ENCODE measurements at regions not wholly inside any gene's neighbourhood (a gene's known extent, or its start where the extent isn't known, plus 50 kb on each side); places are given as distances from the start of the nearest gene placed in this dataset.

GRCh38 chr3:67297715-67298475, 299.8 kb downstream of the KBTBD8 start:
- TF ChIP-seq, protein P1, sequence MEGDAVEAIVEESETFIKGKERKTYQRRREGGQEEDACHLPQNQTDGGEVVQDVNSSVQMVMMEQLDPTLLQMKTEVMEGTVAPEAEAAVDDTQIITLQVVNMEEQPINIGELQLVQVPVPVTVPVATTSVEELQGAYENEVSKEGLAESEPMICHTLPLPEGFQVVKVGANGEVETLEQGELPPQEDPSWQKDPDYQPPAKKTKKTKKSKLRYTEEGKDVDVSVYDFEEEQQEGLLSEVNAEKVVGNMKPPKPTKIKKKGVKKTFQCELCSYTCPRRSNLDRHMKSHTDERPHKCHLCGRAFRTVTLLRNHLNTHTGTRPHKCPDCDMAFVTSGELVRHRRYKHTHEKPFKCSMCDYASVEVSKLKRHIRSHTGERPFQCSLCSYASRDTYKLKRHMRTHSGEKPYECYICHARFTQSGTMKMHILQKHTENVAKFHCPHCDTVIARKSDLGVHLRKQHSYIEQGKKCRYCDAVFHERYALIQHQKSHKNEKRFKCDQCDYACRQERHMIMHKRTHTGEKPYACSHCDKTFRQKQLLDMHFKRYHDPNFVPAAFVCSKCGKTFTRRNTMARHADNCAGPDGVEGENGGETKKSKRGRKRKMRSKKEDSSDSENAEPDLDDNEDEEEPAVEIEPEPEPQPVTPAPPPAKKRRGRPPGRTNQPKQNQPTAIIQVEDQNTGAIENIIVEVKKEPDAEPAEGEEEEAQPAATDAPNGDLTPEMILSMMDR (conservative IDR thresholded peaks at IDR 0.05), result no peak
- Mint-ChIP-seq H3K27me3 (peaks cover 2% of the 10 kb centered on the region), H3K27ac (no peak overlapping the region), H3K9me3 (no peaks in the 10 kb centered on the region), H3K4me3 (no peak overlapping the region), H3K36me3 (no peaks in the 10 kb centered on the region), H3K4me1 (ENCODE audit: unreplicated experiment) (peaks cover 9% of the 10 kb centered on the region)
- DNase-seq (ENCODE audit: extremely low spot score, unreplicated experiment), result no peak

GRCh38 chr3:67301556-67301955, 303.4 kb downstream of the KBTBD8 start:
- peaks cover 7% of the 10 kb centered on the region for H3K4me1 Mint-ChIP-seq (ENCODE audit: unreplicated experiment)
- H3K36me3 Mint-ChIP-seq, result no peaks in the 10 kb centered on the region
- TF ChIP-seq, protein P1 (conservative IDR thresholded peaks at IDR 0.05), result no peak

GRCh38 chr3:67302489-67302888, 304.4 kb downstream of the KBTBD8 start:
- Mint-ChIP-seq H3K4me3 (no peak overlapping the region), H3K27me3 (peaks cover 2% of the 10 kb centered on the region), H3K27ac (no peak overlapping the region), H3K4me1 (ENCODE audit: unreplicated experiment) (peaks cover 7% of the 10 kb centered on the region), H3K36me3 (no peaks in the 10 kb centered on the region), H3K9me3 (no peaks in the 10 kb centered on the region)
- TF ChIP-seq, protein P1 (conservative IDR thresholded peaks at IDR 0.05), result no peak
- no peak for DNase-seq (ENCODE audit: extremely low spot score, unreplicated experiment)

More at GRCh38 chr3:67301556-67301955, 303.4 kb downstream of the KBTBD8 start:
- Mint-ChIP-seq H3K27me3 (peaks cover 2% of the 10 kb centered on the region), H3K4me3 (no peak overlapping the region), H3K9me3 (no peaks in the 10 kb centered on the region), H3K27ac (no peak overlapping the region)
- no peak for DNase-seq (ENCODE audit: extremely low spot score, unreplicated experiment)

- peaks cover 7% of the 10 kb centered on the region for H3K4me1 Mint-ChIP-seq (ENCODE audit: unreplicated experiment)
- H3K9me3 Mint-ChIP-seq, result no peaks in the 10 kb centered on the region
- H3K27ac Mint-ChIP-seq, result no peak overlapping the region
- H3K36me3 Mint-ChIP-seq, result no peaks in the 10 kb centered on the region
- TF ChIP-seq, protein P1 (conservative IDR thresholded peaks at IDR 0.05), result no peak
- no peak overlapping the region for H3K4me3 Mint-ChIP-seq
- peaks cover 2% of the 10 kb centered on the region for H3K27me3 Mint-ChIP-seq
- DNase-seq (ENCODE audit: extremely low spot score, unreplicated experiment), result no peak
Observed at GRCh38 chr3:67305160-67305559, 307.1 kb downstream of the KBTBD8 start.

DNA sequence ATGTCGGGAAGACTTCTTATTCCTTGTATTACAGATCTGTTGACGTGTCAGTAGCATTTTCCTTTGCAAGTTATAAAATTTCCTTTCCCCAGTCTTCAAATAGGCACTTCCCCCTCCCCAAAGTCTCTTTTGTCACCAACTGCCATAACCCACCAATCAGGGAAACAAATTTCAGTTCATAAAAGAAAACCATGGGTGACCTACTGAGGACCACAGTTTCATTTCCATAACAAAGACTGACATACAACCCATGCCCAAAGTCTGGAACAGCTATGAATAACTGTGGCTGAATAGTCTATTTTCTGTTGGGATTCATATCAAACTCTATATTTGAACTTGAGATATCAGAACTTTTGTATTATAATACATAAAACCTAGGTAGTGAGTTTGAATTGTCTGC, 307.8 kb downstream of the KBTBD8 start:
- Mint-ChIP-seq H3K4me3 (no peak overlapping the region), H3K27ac (no peak overlapping the region), H3K27me3 (peaks cover 2% of the 10 kb centered on the region), H3K4me1 (ENCODE audit: unreplicated experiment) (peaks cover 7% of the 10 kb centered on the region), H3K9me3 (no peaks in the 10 kb centered on the region), H3K36me3 (no peaks in the 10 kb centered on the region)
- no peak for DNase-seq (ENCODE audit: extremely low spot score, unreplicated experiment)
- TF ChIP-seq, protein P1 (conservative IDR thresholded peaks at IDR 0.05), result no peak

Measured in type B pancreatic cell (in vitro differentiated cells).